Activated T-helper 9 cell treated with anti-CD3 and anti-CD28 coated beads, Interleukin-2, amount 50 U/mL, for 16 hours (primary cell): ENCODE measurements at regions not wholly inside any gene's neighbourhood (a gene's known extent, or its start where the extent isn't known, plus 50 kb on each side); places are given as distances from the start of the nearest gene placed in this dataset.

Experiments used
- DNase-seq: peaks from one replicate; pipeline ENCODE4 v3.0.0-alpha.2; 2020; ENCODE audit warnings: low read depth

DNA sequence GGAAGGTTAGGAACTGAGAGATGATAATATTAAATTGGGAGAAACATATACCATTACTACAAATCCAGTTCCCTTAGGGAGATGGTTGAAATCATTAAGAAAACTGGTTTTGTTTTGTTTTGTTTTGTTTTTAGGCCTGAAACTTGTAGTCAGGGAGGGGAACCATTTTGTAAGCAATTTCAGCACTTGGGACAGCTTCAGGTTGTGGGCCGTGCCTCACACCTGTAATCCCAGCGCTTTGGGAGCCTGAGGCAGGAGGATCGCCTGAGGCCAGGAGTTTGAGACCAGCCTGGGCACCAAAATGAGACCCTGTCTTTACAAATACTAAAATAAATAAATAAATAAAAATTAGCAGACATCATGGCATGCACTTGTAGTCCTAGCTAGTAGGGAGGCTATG, 694.3 kb upstream of the NR5A2 start:
- DNase-seq: no peak

DNA sequence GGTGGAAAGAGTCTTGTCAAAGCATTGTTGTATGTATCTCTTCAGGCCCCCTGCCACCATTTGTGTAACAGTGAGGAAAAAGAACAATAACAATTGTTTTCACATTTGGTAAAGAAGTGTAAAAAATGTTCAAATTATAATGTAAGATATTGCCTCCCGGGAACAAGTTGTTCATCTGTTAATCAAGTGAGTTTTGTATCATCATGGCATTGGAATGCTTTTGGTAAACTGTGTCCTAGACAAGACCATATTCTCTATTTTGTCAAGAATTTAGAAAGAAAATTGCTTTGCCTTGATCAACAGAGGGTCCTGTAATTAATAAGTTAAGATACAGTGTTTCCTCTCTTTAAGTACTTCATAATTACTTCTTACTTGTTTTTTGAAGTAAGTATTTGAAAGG, 692.0 kb upstream of the NR5A2 start:
- no peak for DNase-seq

DNA sequence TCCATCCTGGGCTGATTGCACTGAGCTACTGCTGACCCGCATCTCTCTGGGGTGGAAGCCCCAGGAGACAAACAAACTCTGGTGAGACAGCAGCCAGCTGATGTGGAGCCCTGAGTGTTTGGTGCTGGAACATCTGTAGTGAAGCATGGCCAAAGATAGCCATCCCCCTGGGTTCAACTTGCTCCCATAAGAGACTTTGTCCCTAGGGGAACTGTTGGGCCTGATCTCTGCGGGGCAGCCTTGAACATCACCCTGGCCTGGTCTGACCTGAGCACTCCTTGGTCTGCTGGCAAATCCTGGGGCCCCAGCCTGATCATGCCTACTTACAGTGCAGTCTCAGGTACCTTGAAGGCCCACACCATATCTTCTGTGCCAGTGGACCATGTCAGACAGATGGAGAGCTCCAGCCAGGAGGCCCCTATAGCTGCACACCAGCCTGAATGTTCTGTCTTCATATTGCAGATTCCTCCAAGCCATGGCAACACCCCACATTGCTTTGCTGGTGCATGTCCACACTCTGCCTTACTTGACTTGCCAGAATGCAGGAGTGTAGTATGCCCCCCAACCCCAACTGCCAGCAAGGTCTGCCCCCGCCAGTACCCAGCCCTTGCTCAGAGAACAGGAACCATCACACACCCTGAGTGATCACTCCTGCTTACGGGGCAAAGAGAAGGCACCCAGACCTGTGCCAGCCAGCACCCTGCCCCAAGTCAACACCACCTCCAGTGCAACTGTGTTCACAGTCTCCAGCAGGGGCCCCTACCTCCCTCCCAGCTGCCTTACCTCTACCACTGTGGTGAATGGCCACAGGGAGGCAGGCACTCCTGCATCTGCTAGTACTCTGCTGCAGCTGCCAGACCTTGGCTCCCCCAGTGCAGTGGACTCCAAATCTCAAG, 690.5 kb upstream of the NR5A2 start:
- DNase-seq: no peak

DNA sequence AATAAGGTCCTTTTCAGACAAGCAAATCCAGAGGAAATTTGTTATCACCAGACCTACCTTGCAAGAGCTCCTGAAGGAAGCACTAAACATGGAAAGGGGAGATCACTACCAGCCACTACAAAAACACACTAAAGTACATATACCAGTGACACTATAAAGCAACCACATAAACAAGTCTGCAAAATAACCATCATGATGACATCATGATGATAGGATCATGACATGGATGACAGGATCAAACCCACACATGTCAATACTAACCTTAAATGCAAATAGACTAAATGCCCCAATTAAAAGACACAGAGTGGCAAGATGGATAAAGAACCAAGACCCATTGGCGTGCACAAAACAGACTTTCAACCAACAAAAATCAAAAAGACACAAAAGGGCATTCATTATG, 688.8 kb upstream of the NR5A2 start:
- no peak for DNase-seq

DNA sequence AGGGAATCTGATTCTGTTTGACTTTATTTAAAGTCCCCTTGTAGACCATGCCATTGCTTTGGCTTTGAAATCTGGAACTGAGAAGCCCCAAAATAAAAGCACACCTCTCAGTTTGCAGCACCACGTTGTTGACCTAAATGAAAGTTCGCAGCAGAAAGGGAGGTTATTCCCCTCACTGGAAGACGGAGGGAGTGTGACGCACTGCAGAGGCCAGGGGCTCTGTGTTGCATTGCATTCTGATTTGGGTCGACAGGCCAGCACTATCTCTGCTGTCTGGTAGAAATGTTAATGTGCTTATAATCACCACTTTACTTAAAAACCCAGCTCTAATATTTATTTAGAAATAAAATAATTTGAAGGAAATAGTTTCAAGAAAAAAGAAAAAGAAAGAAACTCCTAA, 675.2 kb upstream of the NR5A2 start:
- DNase-seq: no peak

DNA sequence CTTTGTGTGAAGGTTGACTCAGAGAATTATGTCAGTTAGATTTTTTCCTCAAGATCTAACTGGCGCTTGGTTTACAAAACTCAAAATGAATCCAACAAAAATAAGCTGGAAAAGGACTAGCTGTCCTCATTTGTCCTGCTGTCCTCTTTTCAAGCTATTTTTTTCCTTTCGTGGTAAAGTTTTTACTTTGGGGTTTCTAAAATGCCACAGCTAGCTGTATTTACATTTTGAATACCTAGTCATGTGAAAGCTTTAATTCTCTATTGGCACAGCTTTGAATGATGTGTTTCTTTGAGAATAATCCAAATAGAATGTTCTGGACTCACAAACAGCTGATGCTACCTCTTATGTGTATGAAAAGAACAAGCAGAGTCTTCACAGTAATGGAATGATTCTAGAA, 673.6 kb upstream of the NR5A2 start:
- DNase-seq: no peak

DNA sequence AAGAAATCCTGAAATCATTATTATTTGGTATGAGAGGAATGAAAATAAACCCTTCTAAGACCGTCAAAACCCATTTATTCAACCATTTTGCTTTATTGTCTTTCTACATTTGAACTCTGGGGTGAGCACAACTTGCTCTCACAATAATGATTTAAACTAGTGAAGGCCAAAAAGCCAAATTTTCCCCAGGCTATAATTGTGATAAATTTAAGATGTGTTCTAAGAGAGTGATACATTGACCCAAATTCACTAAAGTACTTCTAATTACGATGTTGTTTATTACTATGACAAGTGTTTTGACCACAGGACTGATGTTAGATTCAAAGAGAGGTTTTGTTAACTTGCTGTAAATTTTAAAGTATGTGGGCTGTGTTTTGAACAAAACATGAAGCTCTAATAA, 670.9 kb upstream of the NR5A2 start:
- no peak for DNase-seq

DNA sequence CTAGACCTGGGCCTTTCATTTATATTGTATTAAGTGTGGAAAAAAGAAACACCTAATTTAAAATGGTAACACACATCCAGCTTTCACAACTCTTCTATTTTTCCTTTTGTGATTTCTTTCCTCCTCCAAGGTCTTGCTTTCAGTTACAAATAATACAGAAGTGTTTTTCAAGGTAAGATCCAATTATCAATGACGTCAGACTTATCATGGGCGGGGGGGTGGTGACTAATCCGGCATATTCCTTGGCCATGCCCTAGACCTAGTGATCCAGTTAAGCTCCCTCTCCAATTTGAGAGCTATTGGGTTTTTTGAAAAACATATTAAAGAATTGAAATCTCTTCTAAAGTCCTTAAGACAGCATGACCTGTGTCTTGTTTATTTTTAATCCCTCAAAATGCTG, 669.9 kb upstream of the NR5A2 start:
- no peak for DNase-seq

DNA sequence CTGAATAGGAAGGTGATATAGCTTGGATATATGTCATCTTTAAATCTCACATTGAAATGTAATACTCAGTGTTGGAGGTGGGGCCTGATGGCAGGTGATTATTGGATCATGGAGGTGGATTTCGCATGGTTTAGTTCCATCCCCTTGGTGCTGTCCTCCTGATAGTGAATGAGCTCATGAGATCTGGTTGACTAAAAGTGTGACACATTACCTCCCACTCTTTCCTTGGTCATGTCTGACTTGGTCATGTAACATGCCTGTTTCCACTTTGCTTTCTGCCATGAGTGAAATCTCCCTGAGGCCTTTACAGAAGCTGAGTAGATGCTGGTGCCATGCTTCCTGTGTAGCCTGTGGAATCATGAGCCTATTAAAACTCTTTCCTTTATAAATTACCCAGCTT, 664.5 kb upstream of the NR5A2 start:
- DNase-seq: no peak

DNA sequence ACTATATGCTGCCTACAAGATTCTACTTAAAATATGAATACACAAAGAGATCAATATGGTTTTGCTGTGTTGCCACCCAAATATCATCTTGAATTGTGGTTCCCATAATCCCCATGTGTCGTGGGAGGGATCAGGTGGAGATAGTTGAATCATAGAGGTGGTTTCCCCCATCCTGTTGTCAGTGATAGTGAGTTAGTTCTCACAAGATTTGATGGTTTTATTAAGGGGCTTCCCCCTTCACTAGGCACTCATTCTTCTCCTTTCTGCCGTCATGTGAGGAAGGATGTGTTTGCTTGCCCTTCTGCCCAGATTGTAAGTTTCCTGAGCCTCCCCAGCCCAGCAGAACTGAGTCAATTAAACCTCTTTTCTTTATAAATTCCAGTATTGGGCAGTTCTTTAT, 654.4 kb upstream of the NR5A2 start:
- no peak for DNase-seq

DNA sequence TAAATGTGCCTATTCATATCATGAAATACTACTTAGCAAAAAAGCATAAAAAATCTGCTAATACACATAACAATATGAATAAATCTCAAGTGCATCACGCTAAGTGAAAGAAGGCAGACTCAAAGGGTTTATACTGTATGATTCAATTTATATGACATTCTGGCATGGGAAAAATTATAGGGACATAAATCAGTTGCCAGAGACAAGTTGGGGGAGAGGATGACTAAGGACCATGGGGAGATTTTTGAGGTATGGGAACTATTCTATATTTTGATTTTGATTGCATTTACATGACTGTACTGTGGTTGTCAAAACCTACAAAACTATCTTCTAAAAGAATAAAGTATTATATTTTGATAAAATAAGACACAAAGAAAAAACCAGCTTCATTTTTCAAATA, 650.3 kb upstream of the NR5A2 start:
- DNase-seq: no peak

DNA sequence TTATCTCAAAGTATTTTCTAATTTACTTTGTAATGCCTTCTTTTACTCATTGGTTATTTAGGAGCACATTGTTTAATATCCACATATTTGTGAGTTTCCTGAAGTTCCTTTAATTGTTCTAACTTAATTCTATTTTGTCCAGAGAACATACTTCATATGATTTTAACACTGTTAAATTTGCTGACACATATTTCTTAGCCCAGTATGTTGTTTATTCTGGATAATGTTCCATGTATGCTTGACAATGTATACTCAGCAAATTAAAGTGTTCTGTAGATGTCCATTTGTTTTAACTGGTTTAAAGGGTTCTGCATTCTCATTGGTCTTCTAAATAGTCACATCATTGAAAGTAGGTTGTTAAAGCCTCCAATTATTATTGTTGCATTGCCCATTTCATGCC, 643.7 kb upstream of the NR5A2 start:
- no peak for DNase-seq

DNA sequence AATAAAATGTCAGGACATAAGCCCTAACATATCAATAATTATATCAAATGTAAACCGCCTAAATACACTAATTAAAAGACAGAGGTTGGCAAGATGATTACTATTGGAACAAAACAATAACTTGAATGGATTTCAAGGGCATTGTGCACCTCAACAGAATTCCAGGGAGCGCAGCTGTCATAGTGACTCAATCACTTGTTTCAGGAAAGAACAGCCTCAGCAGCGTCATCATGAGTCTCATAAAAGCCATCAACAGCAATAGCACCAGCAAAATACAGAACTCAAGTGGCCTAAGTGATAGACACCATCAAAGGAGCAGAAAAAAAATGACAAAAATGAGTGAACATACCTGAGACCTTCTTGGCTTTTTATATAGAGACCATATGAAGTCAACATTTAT, 632.7 kb upstream of the NR5A2 start:
- no peak for DNase-seq

DNA sequence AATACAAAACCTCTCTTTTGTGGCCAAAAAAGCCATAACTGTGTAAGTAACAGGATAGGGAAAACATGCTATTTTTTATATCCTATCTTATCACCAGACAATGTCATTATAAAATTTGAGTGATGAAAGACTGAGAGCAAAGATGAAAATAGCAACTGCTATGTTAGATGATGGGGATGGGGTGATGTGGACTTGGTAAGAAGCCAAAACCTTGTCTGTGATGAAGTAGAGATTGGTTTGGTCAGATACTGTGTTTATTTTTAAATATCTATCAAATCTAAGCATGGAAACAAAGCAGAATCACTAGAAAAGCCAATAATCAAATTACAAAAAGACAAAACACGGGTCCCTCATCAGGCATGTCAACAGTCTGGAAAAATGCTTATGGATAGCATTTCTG, 631.1 kb upstream of the NR5A2 start:
- DNase-seq: no peak

DNA sequence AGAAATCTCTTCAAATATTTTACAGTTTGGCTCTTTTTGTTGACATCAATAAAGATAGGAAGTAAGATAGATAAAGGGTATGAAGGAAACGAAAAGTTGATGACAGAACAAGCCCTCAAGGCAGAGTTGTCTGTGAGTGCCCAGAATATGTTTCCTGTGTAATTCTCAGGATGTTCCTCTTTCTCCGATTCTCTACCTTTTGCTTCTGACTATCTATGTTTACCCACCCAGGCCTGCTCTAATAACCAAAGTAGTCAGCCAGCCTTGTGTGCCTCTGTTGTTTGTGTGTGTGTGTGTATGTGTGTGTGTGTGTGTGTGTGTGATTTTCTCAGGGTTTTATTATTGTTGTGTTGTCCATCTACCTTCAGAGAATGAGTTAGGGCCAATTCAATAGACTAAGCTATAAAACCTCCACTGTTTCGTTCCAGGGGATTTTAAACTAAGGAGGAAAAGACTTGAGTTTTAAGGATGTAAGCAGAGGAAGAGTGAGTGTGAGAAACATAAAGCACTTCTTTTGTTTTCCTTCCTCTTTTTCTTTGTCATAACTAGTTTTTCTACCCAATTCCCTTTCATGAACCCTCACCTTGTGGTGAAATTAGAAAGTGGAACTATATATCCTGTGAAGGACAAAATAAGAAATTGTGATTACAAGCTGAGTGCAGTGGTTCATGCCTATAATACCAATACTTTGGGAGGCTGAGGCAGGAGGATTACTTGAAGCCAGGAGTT, 627.4 kb upstream of the NR5A2 start:
- DNase-seq: no peak

DNA sequence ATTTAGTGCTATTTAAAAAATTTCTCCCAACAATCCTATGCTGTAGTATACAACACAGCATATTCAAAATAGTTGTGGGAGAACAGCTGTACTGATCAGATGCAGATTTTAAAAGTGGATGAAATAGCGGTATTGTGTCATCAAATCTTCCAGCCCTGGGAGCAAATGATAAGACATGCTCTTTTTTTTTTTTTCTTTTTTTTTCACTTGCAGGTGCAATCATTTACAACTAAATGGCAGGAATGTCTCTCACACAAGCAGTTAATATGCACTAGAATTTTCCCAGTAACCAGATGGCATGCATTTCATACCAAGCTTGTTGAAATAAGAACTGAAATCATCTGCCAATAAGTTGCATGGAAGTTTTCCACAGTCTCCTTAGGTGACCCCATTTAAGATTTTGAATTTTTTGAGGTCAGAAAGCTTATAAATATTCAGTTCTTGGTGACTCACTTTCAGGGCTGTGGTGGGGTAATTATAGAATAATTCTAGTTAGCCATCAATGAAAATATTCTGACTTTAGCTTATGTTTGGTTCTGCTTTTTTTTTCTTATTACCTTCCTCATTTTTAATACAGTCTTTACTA, 623.9 kb upstream of the NR5A2 start:
- DNase-seq: no peak

DNA sequence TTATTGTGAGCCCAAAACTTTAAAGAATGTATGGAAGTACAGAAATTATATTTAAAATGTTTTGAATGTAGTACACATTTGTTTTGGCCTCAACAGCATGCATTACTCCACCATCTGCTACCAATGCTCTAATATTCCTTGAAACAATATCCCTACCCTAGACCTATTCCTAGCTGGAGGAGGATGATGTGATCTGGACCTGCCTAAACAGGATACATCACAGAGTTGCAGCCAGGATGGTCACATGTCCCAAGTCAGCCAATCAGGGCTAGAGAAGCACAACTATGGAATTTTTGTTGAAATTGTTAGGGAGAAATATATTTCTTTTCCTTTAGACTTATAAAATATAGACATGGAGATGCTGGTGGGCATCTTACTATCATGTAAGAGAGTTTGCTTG, 623.3 kb upstream of the NR5A2 start:
- DNase-seq: no peak

DNA sequence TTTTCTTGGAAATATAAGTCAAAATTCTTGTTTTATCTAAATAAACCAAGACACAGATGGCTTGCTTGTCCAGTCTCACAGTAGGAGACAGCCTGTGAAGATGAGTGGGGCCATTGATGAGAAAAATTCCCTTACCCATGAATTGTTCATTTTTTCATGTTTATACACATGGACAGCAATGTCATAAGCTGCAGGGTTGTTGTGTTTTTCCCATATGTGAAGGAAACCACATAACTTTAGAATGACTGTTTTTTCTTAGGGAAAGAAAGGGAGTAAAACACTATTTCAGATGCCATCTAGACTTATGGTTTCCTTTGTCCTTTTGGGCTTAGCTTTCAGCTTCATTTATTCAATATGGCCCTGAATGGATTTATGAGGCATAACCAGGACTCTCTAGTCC, 622.5 kb upstream of the NR5A2 start:
- no peak for DNase-seq

DNA sequence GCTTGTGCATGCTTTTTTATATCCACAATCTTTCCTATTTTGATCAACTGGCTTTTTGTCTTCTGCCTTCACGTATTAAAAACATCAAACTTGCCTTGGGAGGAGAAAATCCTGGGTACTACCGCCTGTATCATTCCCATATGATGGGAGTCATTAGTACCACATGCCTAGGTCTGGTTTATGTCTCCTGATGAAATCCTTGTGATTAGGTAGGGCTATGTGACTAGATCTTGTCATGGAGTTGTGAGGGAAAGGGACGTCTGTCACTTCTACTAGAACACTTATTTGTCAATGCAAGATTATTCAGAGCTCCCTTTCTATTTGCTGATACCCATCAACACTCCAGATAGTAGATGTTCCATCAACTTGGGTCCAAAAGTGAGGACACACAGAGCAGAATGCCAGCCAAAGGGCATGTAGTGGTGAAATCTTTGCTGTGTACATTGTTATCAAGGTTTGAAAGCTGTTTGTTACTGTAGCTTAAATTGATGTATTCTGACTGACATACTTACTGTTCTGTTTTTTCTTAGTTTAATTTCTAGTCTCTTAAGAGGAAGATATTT, 621.8 kb upstream of the NR5A2 start:
- no peak for DNase-seq

DNA sequence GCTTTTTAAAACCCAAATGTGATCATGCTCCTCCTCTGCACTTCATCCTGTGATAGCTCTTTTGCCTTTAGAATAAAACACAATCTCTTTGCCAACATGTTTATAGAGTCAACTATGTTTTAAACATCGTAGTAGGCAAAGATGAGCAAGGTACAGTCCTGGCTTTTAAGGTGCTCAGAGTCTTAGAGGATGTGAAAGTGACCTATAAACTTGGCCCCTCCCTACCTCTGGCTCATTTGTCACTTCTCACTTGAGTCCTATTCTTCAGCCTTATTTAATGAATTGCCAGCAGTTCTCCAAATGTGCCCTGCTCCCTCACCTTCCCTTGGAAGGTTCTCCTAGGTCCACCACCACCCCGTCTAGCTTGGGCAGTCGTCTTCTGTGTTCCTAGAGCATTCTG, 617.0 kb upstream of the NR5A2 start:
- DNase-seq: no peak

DNA sequence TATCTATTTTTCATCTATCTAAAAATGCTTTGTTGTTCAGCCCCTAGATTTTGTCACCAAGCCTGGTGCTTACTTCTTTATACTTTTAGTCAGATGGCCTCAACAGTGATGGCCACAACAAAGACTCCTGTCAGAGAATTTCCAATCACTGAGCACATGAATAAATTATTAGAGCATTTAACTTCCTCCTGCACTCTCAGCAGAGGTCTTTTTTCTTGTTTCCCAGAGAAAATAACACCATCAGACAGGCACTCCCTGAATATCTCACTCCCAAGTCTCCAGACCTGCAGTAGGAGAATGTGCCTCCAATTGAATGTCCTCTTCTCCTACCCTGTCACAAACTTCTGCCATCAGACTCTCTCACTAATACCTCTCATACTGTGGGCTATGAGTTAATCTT, 616.0 kb upstream of the NR5A2 start:
- DNase-seq: no peak

DNA sequence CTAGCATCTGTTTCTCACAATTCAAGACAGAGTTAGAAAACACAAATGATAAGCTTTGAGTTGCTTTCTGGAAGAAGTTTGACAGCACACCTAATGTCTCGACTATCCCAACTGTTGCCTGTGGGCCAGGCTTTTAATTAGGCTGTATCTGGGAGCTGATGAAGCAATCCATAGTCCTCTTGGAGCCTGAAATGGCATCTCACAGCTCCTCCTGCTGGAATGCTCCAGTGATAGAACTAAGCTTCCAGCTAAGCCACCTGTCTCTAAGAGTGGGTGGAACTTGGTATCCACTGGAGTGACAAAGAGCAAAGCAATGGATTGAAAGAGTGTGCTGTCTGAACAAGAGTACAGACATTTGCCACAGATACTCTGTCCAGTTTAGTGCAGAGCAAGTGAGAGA, 605.3 kb upstream of the NR5A2 start:
- DNase-seq: no peak

DNA sequence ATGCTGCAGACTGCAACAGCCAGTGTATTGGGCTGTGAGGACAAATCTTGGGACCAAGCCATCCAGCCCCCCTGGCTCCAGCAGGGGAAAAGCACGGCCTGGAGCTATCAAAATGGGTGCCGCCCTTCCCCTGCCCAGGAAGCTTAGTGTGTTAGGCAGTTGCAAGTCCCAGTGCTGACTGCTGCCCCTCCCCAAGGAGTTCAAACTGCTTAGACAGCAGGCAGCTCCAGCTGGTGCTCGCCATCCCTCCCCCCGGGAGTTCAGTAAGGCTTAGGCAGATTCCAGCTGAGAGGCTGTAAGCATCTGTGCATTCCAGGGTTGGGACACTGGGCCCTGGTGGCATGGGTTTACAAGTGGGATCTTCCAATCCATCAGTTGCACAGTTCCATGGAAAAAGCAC, 579.6 kb upstream of the NR5A2 start:
- DNase-seq: no peak
